HG03558 (cell line): ENCODE measurements at regions not wholly inside any gene's neighbourhood (a gene's known extent, or its start where the extent isn't known, plus 50 kb on each side); places are given as distances from the start of the nearest gene placed in this dataset.

Source experiments
- ATAC-seq: cut with Tn5 transposase; IDR thresholded peaks from one replicate; pipeline ENCODE4 v1.9.1; 2021; ENCODE audit warnings: moderate number of reproducible peaks; ENCODE audit not compliant: unreplicated experiment; ENCODE audit errors: extremely low read depth

DNA sequence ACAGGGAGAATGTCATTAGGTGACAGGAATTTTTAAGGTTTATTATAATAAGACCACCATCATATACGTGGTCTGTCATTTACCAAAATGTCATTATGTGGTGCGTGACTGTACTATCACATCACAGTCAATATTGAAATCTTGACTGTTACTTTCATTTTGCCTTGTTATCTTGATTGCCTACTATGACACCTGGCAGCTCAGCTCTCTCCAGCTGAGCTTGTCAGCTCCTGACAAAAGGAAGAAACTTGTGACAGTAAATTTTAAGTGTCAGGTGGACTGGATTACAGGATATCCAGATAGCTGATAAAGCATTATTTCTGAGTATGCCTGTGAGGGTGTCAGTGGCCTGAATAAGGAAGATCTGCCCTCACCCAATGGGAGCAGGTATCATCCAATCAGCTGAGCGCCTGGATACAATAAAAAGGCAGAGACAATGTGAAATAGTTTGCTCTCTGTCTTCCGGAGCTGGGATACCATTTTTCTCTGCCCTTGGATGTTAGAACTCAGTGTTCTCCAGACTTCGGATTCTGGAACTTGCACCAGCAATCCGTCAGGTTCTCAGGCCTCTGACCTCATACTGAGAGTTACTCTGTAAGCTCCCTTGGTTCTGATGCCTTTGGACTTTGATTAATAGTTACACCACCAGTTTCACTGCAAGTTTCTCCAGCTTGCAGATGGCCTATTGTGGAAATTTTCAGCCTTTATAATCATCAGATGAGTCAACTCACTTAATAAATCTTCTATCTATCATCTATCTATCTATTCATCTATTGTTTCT is 1454.7 kb upstream of the IGFBP7 start:
- ATAC-seq: no peak

DNA sequence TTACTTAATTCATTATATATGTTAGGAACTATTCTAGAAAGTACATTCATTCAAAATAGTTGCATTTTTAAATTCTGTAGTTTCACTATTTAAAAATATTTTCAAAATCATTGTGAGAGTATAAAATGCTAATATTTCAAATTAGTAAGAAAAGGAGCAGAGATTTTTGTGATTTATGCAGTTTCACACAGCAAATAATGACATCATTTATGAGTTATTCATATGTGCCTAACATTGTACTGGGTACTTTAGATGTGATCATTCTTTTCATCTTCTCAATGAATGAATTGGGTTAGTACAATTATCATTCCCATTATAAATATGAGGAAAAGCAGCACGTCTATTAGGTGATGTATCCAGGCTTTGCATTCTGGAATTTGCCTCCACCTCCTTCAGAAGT is 1451.0 kb upstream of the IGFBP7 start:
- no peak for ATAC-seq

DNA sequence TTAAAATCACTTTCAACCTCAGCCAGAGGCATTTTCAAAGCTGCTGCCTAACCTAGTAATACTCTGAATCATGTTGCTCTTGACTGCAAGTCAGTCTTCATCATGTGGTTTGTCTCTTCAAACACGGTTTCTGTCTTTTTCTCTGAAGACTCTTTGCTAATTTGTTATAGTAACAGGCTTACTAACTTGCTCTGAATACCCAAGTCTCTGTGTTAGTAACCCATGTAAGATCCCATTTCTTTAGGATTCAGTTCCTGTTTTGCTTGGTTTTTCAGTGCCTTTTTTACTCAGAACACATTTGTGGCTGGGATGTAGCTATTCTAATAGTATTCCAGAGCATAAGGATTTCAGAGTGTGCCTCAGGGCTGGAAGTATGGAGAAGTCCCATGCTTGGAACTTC is 1450.6 kb upstream of the IGFBP7 start:
- ATAC-seq: no peak

DNA sequence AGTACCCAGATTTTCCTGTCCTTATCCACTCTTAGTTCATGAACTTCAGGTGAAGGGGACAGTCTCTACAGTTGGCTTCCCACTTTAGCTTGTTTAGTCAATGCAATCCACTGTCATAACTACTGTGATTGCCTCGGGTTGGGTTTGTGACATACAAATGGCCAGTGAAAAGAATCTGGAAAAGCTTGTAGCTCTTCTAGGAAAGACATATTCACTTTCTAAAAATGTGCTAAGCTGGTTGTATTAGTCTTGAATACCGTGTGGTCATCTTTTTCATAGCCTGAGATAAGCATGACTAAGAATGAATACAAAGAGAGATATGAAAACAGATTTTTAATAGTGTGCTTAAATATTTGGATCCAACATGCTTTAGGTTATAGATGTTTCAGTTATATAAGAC is 1443.5 kb upstream of the IGFBP7 start:
- no peak for ATAC-seq

DNA sequence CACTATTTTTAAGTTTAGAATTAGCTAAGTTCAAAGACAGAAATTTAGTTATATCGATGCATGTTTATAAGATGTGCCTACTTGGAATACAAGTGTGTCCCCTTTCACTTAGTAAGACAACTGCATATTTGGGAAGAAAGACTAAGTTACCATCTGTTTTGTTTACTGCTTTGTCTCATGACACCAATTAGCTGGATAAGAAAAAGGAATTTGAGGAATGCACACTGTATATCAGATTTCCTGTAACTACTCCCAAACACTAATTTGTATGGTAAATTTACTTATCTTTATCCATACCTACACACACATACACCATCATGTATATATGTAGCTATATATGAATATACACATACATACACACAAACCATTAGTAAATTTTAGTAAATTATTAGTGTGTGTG is 1442.8 kb upstream of the IGFBP7 start:
- ATAC-seq: no peak

DNA sequence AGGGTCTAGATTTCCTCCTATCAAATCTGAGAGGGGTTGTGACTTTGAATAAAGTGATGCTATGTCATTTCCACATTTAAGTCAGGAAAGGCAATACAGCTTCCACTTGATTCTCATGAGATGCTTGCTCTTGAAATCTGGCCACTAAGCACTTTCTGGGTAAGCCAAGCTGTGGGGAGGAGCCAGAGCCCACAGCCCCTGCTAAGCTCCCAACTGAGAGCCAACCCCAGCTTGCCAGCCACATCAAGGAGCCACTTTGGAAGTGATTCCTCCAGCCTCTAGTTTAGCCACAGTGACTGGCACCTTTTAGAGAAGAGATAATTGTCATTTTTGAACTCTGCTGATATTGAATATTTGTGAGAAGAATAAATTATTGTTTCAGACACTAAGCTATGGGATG is 1441.5 kb upstream of the IGFBP7 start:
- ATAC-seq: no peak

DNA sequence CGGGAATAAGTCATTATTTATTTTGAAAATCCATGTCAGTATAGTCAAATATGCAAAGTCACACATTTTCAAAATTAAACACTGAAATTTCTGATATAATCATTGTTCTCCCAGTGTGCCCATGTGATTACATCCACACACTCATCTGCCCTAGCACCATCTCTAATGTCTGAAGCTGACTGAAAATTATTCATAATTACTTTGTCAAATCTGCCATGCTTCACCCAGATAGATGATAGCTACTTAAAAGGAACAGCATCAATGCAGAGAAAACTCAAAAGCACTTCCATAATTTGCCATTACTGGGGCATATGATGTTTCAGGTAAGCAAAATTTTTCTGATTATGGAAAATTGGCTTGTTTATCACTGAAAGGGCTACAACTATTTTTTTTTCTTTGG is 1433.3 kb upstream of the IGFBP7 start:
- no peak for ATAC-seq

DNA sequence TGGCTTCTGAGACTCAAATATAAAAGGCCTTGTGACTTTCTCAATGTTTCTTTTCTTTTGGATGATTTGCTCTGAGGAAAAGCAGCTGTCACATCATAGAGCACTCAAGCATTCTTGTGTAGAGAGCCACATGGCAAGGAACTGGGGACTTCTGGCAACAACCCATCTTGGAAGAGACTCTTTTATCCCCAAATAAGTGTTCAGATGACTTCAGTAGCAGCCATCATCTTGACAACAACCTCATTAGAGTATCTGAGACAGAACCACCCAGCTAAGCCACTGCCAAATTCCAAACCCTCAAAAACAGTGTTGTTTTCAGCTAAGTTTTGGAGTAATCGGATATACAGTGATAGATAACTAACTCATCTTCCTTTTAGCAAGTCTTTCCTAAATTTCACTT is 1431.7 kb upstream of the IGFBP7 start:
- no peak for ATAC-seq

DNA sequence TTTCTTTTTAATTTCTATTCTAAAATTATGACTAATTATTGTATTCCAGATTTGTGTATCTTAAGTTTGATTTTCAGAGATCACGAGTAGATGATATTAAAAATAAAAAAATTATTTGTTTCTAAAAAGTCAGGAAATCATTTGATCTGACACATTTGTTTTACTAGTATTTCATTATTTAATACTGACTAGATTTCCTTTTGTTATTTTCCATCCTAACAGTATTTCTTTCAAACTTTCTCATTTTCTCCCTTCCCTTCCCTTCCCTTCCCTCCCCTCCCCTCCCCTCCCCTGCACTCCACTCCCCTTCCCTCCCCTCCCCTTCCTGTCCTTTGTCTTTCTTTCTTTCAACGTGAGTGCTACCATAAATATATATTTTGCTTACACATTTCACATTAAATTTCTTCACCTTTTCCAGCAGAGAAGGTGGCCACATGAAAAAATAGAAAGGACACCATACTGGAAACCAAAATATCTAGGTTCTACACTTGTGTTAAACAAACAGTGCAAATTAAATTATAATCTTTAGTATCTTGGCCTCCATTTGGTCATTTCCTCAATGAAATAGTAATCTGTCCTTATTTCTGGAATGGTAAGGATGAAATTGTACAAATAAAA is 1412.7 kb upstream of the IGFBP7 start:
- no peak for ATAC-seq

DNA sequence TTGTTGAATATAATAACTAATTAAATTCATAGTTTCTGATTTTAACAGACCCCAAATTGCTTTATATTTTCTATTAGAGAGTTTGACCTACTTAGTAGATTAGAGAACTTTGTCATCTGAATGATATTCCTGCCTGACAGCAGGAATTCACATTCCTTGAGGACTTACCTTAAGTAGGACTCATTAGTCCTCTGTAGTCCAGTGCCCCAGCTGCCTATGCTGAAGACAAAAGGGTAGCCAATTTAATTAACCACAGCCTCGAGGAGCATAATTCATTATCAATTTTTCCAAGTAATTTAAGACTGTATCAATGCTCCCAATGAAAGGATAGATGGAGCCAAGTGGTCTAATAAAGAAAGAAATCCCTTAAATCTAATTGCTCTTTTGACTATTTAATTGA is 1405.0 kb upstream of the IGFBP7 start:
- ATAC-seq: no peak

DNA sequence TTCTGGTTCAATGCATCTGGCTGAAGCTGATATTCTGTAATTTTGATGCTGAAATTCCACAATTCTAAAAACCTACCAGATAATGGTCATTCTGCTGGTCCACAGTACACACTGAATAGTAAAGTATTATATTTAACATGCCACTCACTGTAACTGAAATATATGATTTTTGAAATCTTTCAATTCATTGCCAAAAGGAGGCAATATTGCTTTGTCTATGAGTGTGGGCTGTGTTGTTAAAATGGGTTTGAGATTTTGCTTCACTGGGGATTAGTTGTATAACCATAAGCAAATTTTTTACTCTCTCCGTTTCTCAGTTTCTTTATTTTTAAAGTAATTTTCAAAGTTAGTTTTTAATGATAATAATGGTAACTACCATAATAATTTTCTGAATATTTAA is 1404.1 kb upstream of the IGFBP7 start:
- no peak for ATAC-seq

DNA sequence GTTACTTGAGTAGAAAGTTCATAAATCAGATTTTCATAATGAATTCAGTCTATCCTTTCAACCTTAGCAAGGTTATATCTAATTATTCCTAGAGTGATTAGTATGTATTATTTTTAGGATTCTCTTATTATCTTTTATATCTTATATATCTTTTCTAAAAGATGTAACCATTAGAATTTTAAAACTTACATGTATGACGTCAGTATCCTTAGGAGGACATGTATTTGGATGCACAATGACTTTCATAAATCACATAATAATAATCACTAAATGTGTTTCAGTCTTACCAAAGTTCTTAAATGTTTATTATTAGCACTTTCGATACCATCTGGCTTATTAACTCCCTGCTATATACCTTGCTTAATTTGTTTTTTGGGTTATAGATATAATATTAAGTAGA is 1400.5 kb upstream of the IGFBP7 start:
- no peak for ATAC-seq

DNA sequence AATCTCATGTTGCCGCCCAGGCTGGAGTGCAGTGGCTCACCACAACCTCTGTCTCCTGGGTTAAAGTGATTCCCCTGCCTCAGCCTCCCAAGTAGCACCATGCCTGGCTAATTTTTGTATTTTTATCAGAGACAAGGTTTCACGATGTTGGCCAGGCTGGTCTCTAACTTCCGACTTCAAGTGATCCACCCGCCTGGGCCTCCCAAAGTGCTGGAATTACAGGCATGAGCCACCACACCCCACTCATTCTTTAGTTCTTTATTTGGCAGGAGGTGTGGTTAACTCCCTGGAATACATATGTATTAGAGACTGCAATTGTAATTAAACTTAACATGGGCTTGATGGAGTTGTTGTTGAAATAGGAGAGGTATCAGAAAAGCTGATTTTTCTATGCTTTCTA is 1396.9 kb upstream of the IGFBP7 start:
- ATAC-seq: no peak

DNA sequence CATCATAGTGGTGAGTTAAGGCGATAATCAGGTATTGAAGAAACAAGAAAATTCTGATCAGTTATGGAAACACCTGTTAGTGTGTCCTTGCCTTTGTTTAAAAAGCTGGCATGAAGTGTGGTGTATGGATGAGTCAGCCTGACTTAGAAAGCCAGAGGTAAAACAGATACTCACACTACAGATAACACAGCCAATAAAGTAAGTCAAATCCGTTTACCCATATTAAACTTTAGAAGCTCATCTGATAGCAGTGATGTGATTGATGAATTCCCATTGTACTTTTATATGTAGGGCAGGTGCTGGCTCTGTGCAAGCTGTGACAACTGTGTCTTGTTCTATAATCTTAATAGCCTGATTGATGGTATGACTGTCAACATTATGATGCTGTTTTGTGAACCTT is 1392.7 kb upstream of the IGFBP7 start:
- no peak for ATAC-seq

DNA sequence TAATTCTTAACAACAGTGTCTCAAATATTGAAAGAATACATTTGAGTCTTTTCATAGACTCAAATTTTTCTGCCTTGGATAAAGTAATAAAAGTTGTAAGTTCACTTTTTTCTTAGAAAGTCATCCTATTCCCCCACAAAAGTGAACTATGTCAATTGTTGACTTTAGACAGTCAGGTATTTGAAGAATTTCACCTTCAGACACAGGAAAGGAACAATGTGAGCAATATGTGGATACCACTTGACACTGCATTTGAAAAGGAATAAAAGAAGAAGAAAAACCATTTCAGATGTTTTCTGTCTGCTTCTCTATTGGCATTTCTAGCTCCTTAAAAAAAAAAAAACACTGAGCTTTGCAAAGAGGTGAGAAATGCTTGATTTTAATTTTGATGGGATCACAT is 1389.0 kb upstream of the IGFBP7 start:
- ATAC-seq: no peak

DNA sequence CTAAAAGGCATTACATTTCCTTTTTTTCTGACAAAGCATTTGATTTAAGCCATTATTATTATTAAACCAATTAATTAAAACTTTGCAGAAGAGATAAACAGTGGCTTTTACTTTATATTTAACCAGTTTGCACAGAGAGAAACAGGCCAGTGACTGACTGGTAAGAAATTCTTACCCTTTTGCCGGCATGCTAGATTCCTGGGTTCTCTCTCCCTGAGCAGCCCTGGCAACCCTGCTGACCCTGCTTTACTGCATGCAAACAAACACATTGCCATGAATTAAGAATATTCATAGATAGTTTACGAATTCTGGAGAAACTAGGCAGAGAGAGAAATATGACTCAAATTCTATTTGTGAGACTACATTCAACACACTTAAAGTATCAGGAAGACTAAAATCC is 1381.4 kb upstream of the IGFBP7 start:
- ATAC-seq: no peak

DNA sequence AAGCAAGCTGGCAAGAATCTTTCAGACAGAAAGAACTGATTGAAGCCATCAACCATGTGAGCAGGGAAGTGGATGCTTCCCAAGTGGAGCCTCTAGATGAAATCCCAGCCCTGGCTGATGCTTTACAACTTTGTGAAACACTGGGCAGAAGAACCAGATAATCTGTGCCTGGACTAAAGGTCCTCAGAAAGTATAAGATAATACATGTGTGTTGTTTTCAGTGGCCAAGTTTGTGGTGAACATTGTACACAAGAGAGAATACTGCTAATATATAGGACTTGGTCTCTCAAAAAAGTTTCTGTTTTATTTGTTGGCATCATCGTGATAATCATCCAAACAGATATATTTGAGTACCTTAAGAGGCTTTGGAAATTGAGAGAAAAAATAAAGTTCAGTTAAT is 1367.8 kb upstream of the IGFBP7 start:
- no peak for ATAC-seq

DNA sequence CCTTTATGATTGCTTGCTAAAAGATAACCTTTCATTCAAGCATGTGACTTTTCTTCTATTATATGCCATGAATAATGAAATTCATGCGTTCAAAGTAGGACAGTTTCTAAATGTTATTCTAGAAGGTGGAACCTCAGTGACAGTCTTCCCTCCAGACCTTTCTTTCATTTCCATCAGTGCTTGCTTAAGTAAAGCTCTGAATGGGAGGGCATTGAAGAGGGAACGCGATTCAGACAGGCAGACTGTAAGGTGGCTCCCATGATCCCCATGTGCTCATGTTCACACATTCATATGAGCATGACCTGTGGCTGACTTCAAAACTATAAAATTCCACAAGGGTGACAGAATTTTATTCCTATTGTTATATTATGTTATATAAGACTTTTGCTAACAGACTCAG is 1367.3 kb upstream of the IGFBP7 start:
- no peak for ATAC-seq

DNA sequence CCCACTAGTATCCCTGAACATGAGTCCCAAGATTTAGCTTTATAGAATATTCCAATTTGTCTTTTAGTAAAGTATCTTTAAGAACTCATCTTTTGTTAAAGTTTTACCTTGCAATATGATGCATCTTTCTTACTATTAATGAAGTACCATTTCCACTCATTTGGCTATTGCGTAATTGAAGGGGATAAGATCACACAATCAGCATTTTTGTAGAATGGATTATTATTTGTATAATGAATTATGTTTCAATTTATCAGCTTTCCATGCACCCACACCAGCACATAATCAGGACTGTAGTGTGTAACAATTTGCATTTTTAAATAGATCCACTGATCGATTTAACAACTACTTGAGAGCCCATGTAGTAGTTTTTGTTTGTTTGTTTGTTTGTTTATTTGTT is 1364.9 kb upstream of the IGFBP7 start:
- no peak for ATAC-seq

DNA sequence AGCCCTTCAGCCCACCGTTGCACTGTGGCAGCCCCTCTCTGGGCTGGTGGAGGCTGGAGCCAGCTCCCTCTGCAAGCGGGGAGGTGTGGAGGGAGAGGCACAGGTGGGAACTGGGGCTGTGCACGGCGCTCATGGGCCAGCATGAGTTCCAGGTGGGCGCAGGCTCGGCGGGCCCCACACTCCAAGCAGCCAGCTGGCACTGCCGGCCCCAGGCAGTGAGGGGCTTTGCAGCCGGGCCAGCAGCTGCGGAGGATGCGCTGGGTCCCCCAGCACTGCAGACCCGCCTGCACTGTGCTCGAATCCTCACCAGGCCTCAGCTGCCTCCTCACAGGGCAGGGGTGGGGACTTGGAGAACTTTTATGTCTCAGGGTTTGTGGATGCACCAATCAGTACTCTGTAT is 1354.8 kb upstream of the IGFBP7 start:
- no peak for ATAC-seq

DNA sequence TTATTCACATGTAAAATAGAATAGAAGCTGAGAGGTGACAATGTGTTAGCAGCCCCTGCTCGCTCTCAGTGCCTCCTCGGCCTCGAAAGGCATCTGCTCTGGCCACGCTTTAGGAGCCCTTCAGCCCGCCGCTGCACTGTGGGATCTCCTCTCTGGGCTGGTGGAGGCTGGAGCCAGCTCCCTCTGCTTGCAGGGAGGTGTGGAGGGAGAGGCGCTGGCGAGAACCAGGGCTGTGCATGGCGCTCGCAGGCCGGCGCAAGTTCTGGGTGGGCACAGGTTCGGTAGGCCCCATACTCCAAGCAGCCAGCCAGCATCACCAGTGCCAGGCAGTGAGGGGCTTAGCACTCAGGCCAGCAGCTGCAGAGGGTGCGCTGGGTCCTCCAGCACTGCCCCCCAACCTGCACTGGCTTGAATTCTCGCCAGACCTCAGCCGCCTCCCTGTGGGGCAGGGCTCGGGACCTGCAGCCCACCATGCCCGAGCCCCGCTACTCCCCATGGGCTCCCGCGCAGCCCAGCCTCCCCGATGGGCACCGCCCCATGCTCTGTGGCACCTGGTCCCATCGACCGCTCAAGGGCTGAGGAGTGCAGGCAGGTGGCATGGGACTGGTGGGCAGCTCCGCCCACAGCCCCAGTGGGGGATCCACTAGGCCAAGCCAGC is 1346.7 kb upstream of the IGFBP7 start:
- ATAC-seq: no peak

DNA sequence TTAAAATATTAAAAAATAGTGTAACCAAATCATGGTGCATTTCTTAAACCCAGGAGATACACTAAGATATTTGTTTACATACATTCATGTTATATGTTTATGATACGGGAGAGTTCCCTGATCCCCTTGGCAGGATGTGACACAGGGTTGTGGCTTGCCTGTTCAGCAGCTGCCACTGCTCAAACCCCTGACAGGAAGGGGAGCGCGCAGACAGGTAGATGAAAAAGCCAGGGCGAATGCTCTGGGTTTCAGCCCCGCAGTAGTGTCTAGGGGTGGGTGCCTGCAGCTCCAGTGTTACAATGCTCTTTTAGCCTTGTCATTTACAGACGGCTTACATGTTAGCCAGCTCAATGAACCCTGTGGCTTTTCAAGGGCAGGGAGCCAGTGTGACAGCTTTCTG is 1343.8 kb upstream of the IGFBP7 start:
- ATAC-seq: no peak
